GM12864 (cell line): ENCODE measurements at regions not wholly inside any gene's neighbourhood (a gene's known extent, or its start where the extent isn't known, plus 50 kb on each side); places are given as distances from the start of the nearest gene placed in this dataset.

Experiments used
- DNase-seq: peaks from one replicate; pipeline ENCODE4 v3.0.0-alpha.2; 2011; ENCODE audit warnings: low read depth
- H3K4me3 ChIP-seq: 2 replicates; pipeline ENCODE4 v1.5.1; 2011; ENCODE audit warnings: mild to moderate bottlenecking, low read depth, low read length, control low read depth
- TF ChIP-seq, protein P1 (sequence below): IDR thresholded peaks from 2 replicates; pipeline ENCODE4 v1.5.1; 2011; ENCODE audit warnings: low read depth, mild to moderate bottlenecking, moderate library complexity, low read length, control low read depth, inconsistent platforms; ENCODE audit errors: missing control alignments

- TF ChIP-seq, protein P1, sequence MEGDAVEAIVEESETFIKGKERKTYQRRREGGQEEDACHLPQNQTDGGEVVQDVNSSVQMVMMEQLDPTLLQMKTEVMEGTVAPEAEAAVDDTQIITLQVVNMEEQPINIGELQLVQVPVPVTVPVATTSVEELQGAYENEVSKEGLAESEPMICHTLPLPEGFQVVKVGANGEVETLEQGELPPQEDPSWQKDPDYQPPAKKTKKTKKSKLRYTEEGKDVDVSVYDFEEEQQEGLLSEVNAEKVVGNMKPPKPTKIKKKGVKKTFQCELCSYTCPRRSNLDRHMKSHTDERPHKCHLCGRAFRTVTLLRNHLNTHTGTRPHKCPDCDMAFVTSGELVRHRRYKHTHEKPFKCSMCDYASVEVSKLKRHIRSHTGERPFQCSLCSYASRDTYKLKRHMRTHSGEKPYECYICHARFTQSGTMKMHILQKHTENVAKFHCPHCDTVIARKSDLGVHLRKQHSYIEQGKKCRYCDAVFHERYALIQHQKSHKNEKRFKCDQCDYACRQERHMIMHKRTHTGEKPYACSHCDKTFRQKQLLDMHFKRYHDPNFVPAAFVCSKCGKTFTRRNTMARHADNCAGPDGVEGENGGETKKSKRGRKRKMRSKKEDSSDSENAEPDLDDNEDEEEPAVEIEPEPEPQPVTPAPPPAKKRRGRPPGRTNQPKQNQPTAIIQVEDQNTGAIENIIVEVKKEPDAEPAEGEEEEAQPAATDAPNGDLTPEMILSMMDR, result no peak
- no peak overlapping the region for H3K4me3 ChIP-seq
- DNase-seq, result no peak
Observed at GRCh38 chr6:100165442-100165841, 171.4 kb upstream of the MCHR2 start.

DNA sequence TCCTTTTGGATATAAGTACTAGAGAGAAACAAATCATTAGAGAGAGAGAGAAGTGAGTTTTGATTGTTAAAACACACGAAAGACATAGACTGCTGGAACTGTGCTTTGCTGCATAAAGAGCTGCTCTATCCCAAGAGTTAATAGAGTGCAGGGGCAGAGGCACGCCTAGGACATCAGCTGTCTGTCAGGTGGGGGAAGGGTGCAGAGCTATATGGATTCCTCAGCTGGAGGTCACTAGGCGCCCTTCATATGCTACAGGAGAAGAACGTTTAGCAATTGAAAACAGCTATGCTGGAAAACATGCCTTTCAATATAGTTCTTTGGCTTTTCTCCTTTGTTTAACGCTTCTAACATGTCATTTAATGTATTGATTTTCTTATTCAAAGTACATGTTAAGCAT, 169.0 kb upstream of the MCHR2 start:
- no peak for DNase-seq
- TF ChIP-seq, protein P1, result no peak
- H3K4me3 ChIP-seq, result no peak overlapping the region

DNA sequence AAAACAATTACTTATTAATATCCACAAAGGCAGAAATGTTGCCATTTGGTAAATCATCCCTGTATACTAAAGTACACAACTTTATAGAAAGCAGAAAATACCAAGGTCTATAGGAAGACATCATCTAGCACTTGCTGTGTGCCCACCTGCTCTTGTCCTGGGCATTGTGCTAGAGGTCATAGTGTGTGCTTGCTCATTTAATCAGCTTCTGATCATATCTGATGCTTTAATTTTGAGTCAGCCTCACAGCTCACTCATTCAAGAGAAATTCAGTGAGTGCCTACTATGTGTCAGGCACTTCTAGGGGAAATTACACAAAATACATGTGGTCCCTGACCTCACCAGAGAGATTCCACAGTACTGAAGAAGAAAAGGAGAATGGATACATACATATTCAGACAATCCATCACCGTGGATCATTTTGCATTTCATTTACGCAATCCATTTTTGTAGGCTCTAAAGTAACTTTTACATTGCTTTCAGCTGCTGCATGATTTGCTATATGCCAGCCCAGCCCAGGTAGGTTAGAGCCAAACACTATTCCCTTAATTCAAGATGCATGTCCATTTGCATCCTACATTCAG, 167.9 kb upstream of the MCHR2 start:
- TF ChIP-seq, protein P1, result no peak
- DNase-seq, result no peak
- no peak overlapping the region for H3K4me3 ChIP-seq

GRCh38 chr6:100160930-100161329, 166.9 kb upstream of the MCHR2 start:
- DNase-seq, result no peak
- TF ChIP-seq, protein P1, result no peak
- no peak overlapping the region for H3K4me3 ChIP-seq

DNA sequence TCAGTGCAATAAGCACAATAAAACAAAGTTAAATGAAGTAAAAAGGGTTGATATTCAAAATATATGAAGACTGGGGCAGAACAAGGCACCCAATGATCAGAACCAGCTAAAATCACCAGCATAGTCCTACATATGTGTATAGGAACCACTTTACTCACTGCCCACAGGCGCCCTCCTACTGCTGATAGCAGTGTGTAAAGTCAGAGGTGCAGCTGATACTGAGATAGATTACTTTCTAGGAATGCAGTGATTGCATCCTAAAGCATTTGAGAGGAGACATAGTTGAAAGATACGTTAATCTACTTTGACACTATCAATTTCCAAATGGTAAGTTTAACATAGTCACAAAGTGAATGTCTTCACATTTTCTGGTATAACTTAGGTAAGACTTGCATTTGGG, 161.1 kb upstream of the MCHR2 start:
- TF ChIP-seq, protein P1, result no peak
- no peak overlapping the region for H3K4me3 ChIP-seq
- no peak for DNase-seq

GRCh38 chr6:100153636-100154275, 159.7 kb upstream of the MCHR2 start:
- TF ChIP-seq, protein P1, result no peak
- no peak for DNase-seq
- no peak overlapping the region for H3K4me3 ChIP-seq

DNA sequence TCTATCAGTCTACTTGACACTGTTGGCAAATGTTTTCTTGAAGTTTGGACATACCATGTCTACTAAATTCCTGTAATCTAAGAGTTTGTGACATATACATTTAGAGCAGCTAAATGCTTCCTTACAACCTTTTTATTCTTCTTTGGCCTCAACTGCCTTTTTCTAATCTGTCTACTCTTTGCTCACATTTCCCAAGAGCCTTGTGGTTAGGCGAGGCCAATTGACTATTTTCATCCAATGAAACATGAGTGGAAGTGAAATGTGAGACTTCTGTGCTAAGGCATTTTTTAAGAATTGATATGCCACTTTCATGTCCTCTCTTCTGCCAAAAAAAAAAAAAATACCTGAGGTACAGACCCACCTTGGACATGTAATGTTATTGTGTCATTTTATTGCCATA, 158.2 kb upstream of the MCHR2 start:
- H3K4me3 ChIP-seq, result no peak overlapping the region
- TF ChIP-seq, protein P1, result no peak
- no peak for DNase-seq
